Liver (tissue), 8 donors: ENCODE measurements at regions not wholly inside any gene's neighbourhood (a gene's known extent, or its start where the extent isn't known, plus 50 kb on each side); places are given as distances from the start of the nearest gene placed in this dataset.

Experiments used
- DNase-seq: peaks from one replicate; pipeline ENCODE4 v3.0.0-alpha.2; 2017; ENCODE audit warnings: low spot score
- H3K27ac ChIP-seq, 2 donors: one replicate each; pipeline ENCODE4 v1.7.0; 2013; ENCODE audit warnings: inconsistent platforms in 2 of 2, low read length in 2 of 2, control low read depth in 1 of 2, low read depth in 1 of 2, mild to moderate bottlenecking in 1 of 2
- H3K27me3 ChIP-seq, 4 donors: one replicate each; pipeline versions ENCODE4 v1.6.1 to v1.7.0; 2013; ENCODE audit warnings: low read length in 3 of 4, inconsistent platforms in 1 of 4, mild to moderate bottlenecking in 1 of 4, moderate library complexity in 1 of 4; ENCODE audit not compliant: control insufficient read depth in 4 of 4, insufficient read depth in 4 of 4
- H3K36me3 ChIP-seq, 4 donors: one replicate each; pipeline versions ENCODE4 v1.6.1 to v1.7.0; 2013; ENCODE audit warnings: low read length in 3 of 4, mild to moderate bottlenecking in 3 of 4, low read depth in 1 of 4, moderate library complexity in 1 of 4; ENCODE audit not compliant: control insufficient read depth in 4 of 4, insufficient read depth in 3 of 4
- H3K4me1 ChIP-seq, 4 donors: one replicate each; pipeline versions ENCODE4 v1.6.1 to v1.7.0; 2013; ENCODE audit warnings: low read length in 3 of 4, mild to moderate bottlenecking in 3 of 4, moderate library complexity in 1 of 4; ENCODE audit not compliant: control insufficient read depth in 4 of 4, insufficient read depth in 4 of 4
- H3K4me3 ChIP-seq, 3 donors: one replicate each; pipeline versions ENCODE4 v1.6.1 to v1.7.0; 2013; ENCODE audit warnings: low read length in 3 of 3, control low read depth in 1 of 3, low read depth in 1 of 3, mild to moderate bottlenecking in 1 of 3
- H3K9ac ChIP-seq, 2 donors: one replicate each; pipeline ENCODE4 v1.7.0; 2013; ENCODE audit warnings: low read length in 2 of 2, mild to moderate bottlenecking in 2 of 2, moderate library complexity in 2 of 2, control low read depth in 1 of 2, low read depth in 1 of 2
- H3K9me3 ChIP-seq, 4 donors: one replicate each; pipeline versions ENCODE4 v1.6.1 to v1.7.0; 2013; ENCODE audit warnings: low read length in 3 of 4; ENCODE audit not compliant: control insufficient read depth in 4 of 4
- EGR1 ChIP-seq, 2 donors: IDR thresholded peaks; 2 replicates each; pipeline ENCODE4 v1.6.1; 2016 to 2018; ENCODE audit warnings: antibody characterized with exemption in 2 of 2, low read depth in 2 of 2
- FOXA1 ChIP-seq: IDR thresholded peaks from 2 replicates; pipeline ENCODE4 v1.6.1; 2016; ENCODE audit warnings: antibody characterized with exemption
- FOXA2 ChIP-seq: IDR thresholded peaks from 2 replicates; pipeline ENCODE4 v1.6.1; 2016; ENCODE audit warnings: antibody characterized with exemption
- GABPA ChIP-seq, 2 donors: IDR thresholded peaks in 1 of 2; conservative IDR thresholded peaks in 1 of 2; 2 replicates each; pipeline ENCODE4 v1.6.1; 2016; ENCODE audit warnings: antibody characterized with exemption in 2 of 2, mild to moderate bottlenecking in 1 of 2, moderate library complexity in 1 of 2
- HNF4A ChIP-seq, 2 donors: conservative IDR thresholded peaks; 2 replicates each; pipeline ENCODE4 v1.6.1; 2016; ENCODE audit warnings: antibody characterized with exemption in 2 of 2, mild to moderate bottlenecking in 2 of 2
- HNF4G ChIP-seq: IDR thresholded peaks from 2 replicates; pipeline ENCODE4 v1.6.1; 2016; ENCODE audit warnings: antibody characterized with exemption
- JUND ChIP-seq, 2 donors: IDR thresholded peaks; 2 replicates each; pipeline ENCODE4 v1.6.1; 2016; ENCODE audit warnings: antibody characterized with exemption in 2 of 2
- NR2F2 ChIP-seq: IDR thresholded peaks from 2 replicates; pipeline ENCODE4 v1.6.1; 2016; ENCODE audit warnings: antibody characterized with exemption
- RAD21 ChIP-seq, 2 donors: IDR thresholded peaks; 2 replicates each; pipeline ENCODE4 v1.6.1; 2016; ENCODE audit warnings: antibody characterized with exemption in 2 of 2, mild to moderate bottlenecking in 2 of 2
- RXRA ChIP-seq, 2 donors: IDR thresholded peaks; 2 replicates each; pipeline ENCODE4 v1.6.1; 2017 to 2018; ENCODE audit warnings: antibody characterized with exemption in 2 of 2, mild to moderate bottlenecking in 1 of 2
- SP1 ChIP-seq: IDR thresholded peaks from 2 replicates; pipeline ENCODE4 v1.6.1; 2018; ENCODE audit warnings: antibody characterized with exemption, mild to moderate bottlenecking
- TAF1 ChIP-seq: conservative IDR thresholded peaks from 2 replicates; pipeline ENCODE4 v1.6.1; 2016; ENCODE audit warnings: antibody characterized with exemption, mild to moderate bottlenecking
- YY1 ChIP-seq: IDR thresholded peaks from 2 replicates; pipeline ENCODE4 v1.6.1; 2016; ENCODE audit warnings: antibody characterized with exemption, mild to moderate bottlenecking
- WGBS: extraction: QIAGEN DNeasy Blood & Tissue Kit; methylation state at CpG from one replicate; pipeline ENCODE4 v1.1.7; 2013; 5-methylcytosine and 5-hydroxymethylcytosine counted together
- TF ChIP-seq, protein P1 (sequence below): fragments of 150-350 bp; IDR thresholded peaks from 2 replicates; pipeline ENCODE4 v1.5.1; 2017; ENCODE audit warnings: improper control_type of control experiment, low read depth, low read length; ENCODE audit not compliant: missing input control
- TF ChIP-seq, protein P2 (sequence below): IDR thresholded peaks from 2 replicates; pipeline ENCODE4 v1.6.1; 2016; ENCODE audit warnings: antibody characterized with exemption, mild to moderate bottlenecking
- TF ChIP-seq, protein P3 (sequence below): IDR thresholded peaks from 2 replicates; pipeline ENCODE4 v1.6.1; 2016; ENCODE audit warnings: antibody characterized with exemption
- TF ChIP-seq, protein P4 (sequence below): IDR thresholded peaks from 2 replicates; pipeline ENCODE4 v1.6.1; 2016; ENCODE audit warnings: antibody characterized with exemption
- TF ChIP-seq, protein P5 (sequence below): IDR thresholded peaks from 2 replicates; pipeline ENCODE4 v1.6.1; 2016; ENCODE audit warnings: antibody characterized with exemption
- donor health status: healthy.
- donor health status: healthy.
- donor health status: healthy.
- donor health status: healthy.
- donor health status: healthy.

DNA sequence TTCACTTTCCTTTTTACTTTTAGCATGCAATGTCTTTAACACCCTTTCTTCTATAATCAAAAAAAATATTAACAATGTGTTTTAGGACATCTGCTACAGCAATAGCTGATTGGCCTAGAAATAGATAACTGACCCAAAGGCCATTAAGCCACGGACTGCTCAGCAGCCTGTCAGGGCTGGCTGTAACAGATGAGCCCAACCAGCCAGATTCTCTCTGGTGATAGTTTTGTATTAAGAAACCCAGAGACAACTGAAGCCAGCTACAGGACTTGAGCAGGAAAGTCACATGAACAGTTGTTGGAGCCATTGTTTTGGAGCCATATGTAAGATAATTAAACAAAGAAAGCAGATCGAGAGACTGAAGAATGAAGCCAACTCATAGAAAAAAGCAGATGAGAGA lies 80.3 kb downstream of the DDIT4L start:
- Histone ChIP-seq H3K27ac (no peak overlapping the region), H3K4me3 (no peak overlapping the region), H3K27me3 (no peaks in the 10 kb centered on the region), H3K4me1 (no peaks in the 10 kb centered on the region), H3K9me3 (no peaks in the 10 kb centered on the region), H3K9ac (no peak overlapping the region), H3K36me3 (no peaks in the 10 kb centered on the region)
- DNase-seq: no peak
- WGBS: 66% methylated on average over 2 of the region's 2 CpGs
- no peak for TF ChIP-seq EGR1 (IDR thresholded peaks at IDR 0.05; ENCODE audit: low read depth in 2 of 2)
- TF ChIP-seq, protein P1, sequence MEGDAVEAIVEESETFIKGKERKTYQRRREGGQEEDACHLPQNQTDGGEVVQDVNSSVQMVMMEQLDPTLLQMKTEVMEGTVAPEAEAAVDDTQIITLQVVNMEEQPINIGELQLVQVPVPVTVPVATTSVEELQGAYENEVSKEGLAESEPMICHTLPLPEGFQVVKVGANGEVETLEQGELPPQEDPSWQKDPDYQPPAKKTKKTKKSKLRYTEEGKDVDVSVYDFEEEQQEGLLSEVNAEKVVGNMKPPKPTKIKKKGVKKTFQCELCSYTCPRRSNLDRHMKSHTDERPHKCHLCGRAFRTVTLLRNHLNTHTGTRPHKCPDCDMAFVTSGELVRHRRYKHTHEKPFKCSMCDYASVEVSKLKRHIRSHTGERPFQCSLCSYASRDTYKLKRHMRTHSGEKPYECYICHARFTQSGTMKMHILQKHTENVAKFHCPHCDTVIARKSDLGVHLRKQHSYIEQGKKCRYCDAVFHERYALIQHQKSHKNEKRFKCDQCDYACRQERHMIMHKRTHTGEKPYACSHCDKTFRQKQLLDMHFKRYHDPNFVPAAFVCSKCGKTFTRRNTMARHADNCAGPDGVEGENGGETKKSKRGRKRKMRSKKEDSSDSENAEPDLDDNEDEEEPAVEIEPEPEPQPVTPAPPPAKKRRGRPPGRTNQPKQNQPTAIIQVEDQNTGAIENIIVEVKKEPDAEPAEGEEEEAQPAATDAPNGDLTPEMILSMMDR: no peak
- TF ChIP-seq FOXA1: no peak
- TF ChIP-seq, protein P2, sequence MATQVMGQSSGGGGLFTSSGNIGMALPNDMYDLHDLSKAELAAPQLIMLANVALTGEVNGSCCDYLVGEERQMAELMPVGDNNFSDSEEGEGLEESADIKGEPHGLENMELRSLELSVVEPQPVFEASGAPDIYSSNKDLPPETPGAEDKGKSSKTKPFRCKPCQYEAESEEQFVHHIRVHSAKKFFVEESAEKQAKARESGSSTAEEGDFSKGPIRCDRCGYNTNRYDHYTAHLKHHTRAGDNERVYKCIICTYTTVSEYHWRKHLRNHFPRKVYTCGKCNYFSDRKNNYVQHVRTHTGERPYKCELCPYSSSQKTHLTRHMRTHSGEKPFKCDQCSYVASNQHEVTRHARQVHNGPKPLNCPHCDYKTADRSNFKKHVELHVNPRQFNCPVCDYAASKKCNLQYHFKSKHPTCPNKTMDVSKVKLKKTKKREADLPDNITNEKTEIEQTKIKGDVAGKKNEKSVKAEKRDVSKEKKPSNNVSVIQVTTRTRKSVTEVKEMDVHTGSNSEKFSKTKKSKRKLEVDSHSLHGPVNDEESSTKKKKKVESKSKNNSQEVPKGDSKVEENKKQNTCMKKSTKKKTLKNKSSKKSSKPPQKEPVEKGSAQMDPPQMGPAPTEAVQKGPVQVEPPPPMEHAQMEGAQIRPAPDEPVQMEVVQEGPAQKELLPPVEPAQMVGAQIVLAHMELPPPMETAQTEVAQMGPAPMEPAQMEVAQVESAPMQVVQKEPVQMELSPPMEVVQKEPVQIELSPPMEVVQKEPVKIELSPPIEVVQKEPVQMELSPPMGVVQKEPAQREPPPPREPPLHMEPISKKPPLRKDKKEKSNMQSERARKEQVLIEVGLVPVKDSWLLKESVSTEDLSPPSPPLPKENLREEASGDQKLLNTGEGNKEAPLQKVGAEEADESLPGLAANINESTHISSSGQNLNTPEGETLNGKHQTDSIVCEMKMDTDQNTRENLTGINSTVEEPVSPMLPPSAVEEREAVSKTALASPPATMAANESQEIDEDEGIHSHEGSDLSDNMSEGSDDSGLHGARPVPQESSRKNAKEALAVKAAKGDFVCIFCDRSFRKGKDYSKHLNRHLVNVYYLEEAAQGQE: no peak
- TF ChIP-seq JUND (IDR thresholded peaks at IDR 0.05): no peak
- TF ChIP-seq TAF1: no peak
- TF ChIP-seq FOXA2: no peak
- TF ChIP-seq HNF4G: no peak
- TF ChIP-seq, protein P3, sequence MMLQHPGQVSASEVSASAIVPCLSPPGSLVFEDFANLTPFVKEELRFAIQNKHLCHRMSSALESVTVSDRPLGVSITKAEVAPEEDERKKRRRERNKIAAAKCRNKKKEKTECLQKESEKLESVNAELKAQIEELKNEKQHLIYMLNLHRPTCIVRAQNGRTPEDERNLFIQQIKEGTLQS: no peak

DNA sequence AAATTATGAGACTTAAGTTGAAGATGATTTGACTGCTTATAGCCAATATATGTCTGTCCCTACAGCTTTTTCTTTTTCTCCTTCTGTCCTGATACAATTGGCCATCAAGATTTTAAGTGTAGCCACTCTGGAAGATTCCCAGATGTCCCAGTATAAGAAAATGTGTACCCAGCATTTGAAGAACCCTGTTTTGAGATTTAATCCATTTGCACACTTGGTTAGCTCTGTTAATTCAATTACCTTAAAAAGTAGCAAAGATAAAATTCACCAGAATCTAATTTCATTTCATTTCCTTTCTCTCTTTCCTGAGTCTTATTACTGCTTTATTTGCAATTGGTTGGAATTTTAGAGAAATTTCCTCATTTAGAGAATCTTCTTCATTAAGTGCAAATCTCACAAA lies 81.4 kb downstream of the DDIT4L start:
- no peaks in the 10 kb centered on the region for H3K4me1 ChIP-seq
- H3K27ac ChIP-seq: no peak overlapping the region
- TF ChIP-seq JUND (IDR thresholded peaks at IDR 0.05) (no peak), EGR1 (IDR thresholded peaks at IDR 0.05; ENCODE audit: low read depth in 2 of 2) (no peak), YY1 (no peak), SP1 (no peak), GABPA (IDR thresholded peaks at IDR 0.05 in 1 of 2, conservative IDR thresholded peaks at IDR 0.05 in 1 of 2) (no peak), RXRA (IDR thresholded peaks at IDR 0.05) (no peak), RAD21 (IDR thresholded peaks at IDR 0.05) (no peak), HNF4A (conservative IDR thresholded peaks at IDR 0.05) (no peak), TAF1 (no peak), FOXA1 (no peak), NR2F2 (no peak), FOXA2 (no peak), HNF4G (no peak)
- TF ChIP-seq, protein P2: no peak
- TF ChIP-seq, protein P1: no peak
- TF ChIP-seq, protein P4, sequence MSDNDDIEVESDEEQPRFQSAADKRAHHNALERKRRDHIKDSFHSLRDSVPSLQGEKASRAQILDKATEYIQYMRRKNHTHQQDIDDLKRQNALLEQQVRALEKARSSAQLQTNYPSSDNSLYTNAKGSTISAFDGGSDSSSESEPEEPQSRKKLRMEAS: no peak
- TF ChIP-seq, protein P5, sequence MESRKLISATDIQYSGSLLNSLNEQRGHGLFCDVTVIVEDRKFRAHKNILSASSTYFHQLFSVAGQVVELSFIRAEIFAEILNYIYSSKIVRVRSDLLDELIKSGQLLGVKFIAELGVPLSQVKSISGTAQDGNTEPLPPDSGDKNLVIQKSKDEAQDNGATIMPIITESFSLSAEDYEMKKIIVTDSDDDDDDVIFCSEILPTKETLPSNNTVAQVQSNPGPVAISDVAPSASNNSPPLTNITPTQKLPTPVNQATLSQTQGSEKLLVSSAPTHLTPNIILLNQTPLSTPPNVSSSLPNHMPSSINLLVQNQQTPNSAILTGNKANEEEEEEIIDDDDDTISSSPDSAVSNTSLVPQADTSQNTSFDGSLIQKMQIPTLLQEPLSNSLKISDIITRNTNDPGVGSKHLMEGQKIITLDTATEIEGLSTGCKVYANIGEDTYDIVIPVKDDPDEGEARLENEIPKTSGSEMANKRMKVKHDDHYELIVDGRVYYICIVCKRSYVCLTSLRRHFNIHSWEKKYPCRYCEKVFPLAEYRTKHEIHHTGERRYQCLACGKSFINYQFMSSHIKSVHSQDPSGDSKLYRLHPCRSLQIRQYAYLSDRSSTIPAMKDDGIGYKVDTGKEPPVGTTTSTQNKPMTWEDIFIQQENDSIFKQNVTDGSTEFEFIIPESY: no peak
- TF ChIP-seq, protein P3: no peak
- no peaks in the 10 kb centered on the region for H3K36me3 ChIP-seq
- no peak overlapping the region for H3K4me3 ChIP-seq
- no peaks in the 10 kb centered on the region for H3K27me3 ChIP-seq
- H3K9ac ChIP-seq: no peak overlapping the region
- H3K9me3 ChIP-seq: no peaks in the 10 kb centered on the region
- no peak for DNase-seq
